WTC11 (cell line): ENCODE measurements at regions not wholly inside any gene's neighbourhood (a gene's known extent, or its start where the extent isn't known, plus 50 kb on each side); places are given as distances from the start of the nearest gene placed in this dataset.
A peak's percentile ranks its signal among the peaks of the same experiment; 100 is the strongest.

ENCODE experiments used
- ATAC-seq: fragments of 200-7000 bp; cut with Tn5 transposase; 2 replicates; pipeline ENCODE4 v1.10.0; 2021; ENCODE audit warnings: mild to moderate bottlenecking, moderate library complexity
- CTCF ChIA-PET: fragments of 300-600 bp; sonication (Branson Sonifier 250); formaldehyde crosslinking; loops from one replicate; lab custom pipeline; 2021; ENCODE audit warnings: antibody characterized with exemption; lab: Charles Lee
- POLR2A ChIA-PET: fragments of 350-600 bp; sonication (Branson Sonifier 250); formaldehyde crosslinking; loops from one replicate; lab custom pipeline; 2021; ENCODE audit warnings: antibody characterized with exemption; lab: Charles Lee
- DNase-seq: peaks from one replicate; pipeline ENCODE4 v3.0.0; 2021; ENCODE audit warnings: low spot score
- H3K27ac Mint-ChIP-seq: 2 replicates; pipeline ENCODE4 v1.8.0; 2021; ENCODE audit warnings: mixed read lengths
- H3K27me3 Mint-ChIP-seq: 2 replicates; pipeline ENCODE4 v1.8.0; 2021; ENCODE audit warnings: low read depth, mild to moderate bottlenecking, moderate library complexity, mixed read lengths
- H3K36me3 Mint-ChIP-seq: 2 replicates; pipeline ENCODE4 v1.8.0; 2021; ENCODE audit warnings: mixed read lengths
- H3K4me1 Mint-ChIP-seq: 2 replicates; pipeline ENCODE4 v1.8.0; 2022; ENCODE audit warnings: mixed read lengths
- H3K4me3 Mint-ChIP-seq: 2 replicates; pipeline ENCODE4 v1.8.0; 2021; ENCODE audit warnings: mild to moderate bottlenecking, moderate library complexity, mixed read lengths
- H3K9me3 Mint-ChIP-seq: 2 replicates; pipeline ENCODE4 v1.8.0; 2021; ENCODE audit warnings: mixed read lengths
- ATF1 ChIP-seq: sonication (generic); formaldehyde crosslinking; IDR thresholded peaks from 2 replicates; pipeline ENCODE4 v1.8.1; 2023; ENCODE audit warnings: mild to moderate bottlenecking, moderate library complexity, missing genetic modification reagents
- E2F4 ChIP-seq: sonication (generic); formaldehyde crosslinking; IDR thresholded peaks from 2 replicates; pipeline ENCODE4 v1.8.1; 2022; ENCODE audit warnings: low read depth, mild to moderate bottlenecking, moderate library complexity, missing genetic modification reagents, borderline replicate concordance
- ELF4 ChIP-seq: sonication (generic); formaldehyde crosslinking; IDR thresholded peaks from 2 replicates; pipeline ENCODE4 v1.8.1; 2022; ENCODE audit warnings: low read depth, mild to moderate bottlenecking, moderate library complexity, missing genetic modification reagents
- EMX1 ChIP-seq: fragments of 250-450 bp; sonication (Bioruptor Pico); IDR thresholded peaks from 2 replicates; pipeline ENCODE4 v1.8.0; 2021; ENCODE audit warnings: mild to moderate bottlenecking
- FOXK1 ChIP-seq: sonication (generic); formaldehyde crosslinking; IDR thresholded peaks from 2 replicates; pipeline ENCODE4 v1.8.0; 2022; ENCODE audit warnings: mild to moderate bottlenecking, moderate library complexity, missing genetic modification reagents
- GABPB1 ChIP-seq: sonication (generic); formaldehyde crosslinking; IDR thresholded peaks from 2 replicates; pipeline ENCODE4 v1.8.1; 2023; ENCODE audit warnings: mild to moderate bottlenecking, missing genetic modification reagents
- MYBL2 ChIP-seq: sonication (generic); formaldehyde crosslinking; IDR thresholded peaks from 2 replicates; pipeline ENCODE4 v1.8.1; 2023; ENCODE audit warnings: mild to moderate bottlenecking, moderate library complexity, missing genetic modification reagents
- NFATC4 ChIP-seq: fragments of 250-450 bp; sonication (Bioruptor Pico); IDR thresholded peaks from 2 replicates; pipeline ENCODE4 v1.9.0; 2021; ENCODE audit warnings: mild to moderate bottlenecking
- NR1H2 ChIP-seq: sonication (generic); formaldehyde crosslinking; IDR thresholded peaks from 2 replicates; pipeline ENCODE4 v1.9.0; 2021; ENCODE audit warnings: mild to moderate bottlenecking, moderate library complexity, missing genetic modification reagents
- PRRX2 ChIP-seq: fragments of 250-450 bp; sonication (Bioruptor Pico); IDR thresholded peaks from 2 replicates; pipeline ENCODE4 v1.8.0; 2021; ENCODE audit warnings: mild to moderate bottlenecking
- SMAD3 ChIP-seq: sonication (generic); formaldehyde crosslinking; IDR thresholded peaks from 2 replicates; pipeline ENCODE4 v1.8.0; 2022; ENCODE audit warnings: missing genetic modification reagents, mild to moderate bottlenecking, borderline replicate concordance
- SP1 ChIP-seq: sonication (generic); formaldehyde crosslinking; conservative IDR thresholded peaks from 2 replicates; pipeline ENCODE4 v1.8.1; 2022; ENCODE audit warnings: missing genetic modification reagents
- TCF7 ChIP-seq: sonication (generic); formaldehyde crosslinking; IDR thresholded peaks from 2 replicates; pipeline ENCODE4 v1.8.0; 2022; ENCODE audit warnings: mild to moderate bottlenecking, low read depth, missing genetic modification reagents, moderate library complexity
- TEAD1 ChIP-seq: sonication (generic); formaldehyde crosslinking; IDR thresholded peaks from 2 replicates; pipeline ENCODE4 v1.8.0; 2022; ENCODE audit warnings: mild to moderate bottlenecking, missing genetic modification reagents
- ZNF121 ChIP-seq: sonication (generic); formaldehyde crosslinking; IDR thresholded peaks from 2 replicates; pipeline ENCODE4 v1.8.0; 2023; ENCODE audit warnings: missing genetic modification reagents
- ZNF263 ChIP-seq: sonication (generic); formaldehyde crosslinking; IDR thresholded peaks from 2 replicates; pipeline ENCODE4 v1.8.1; 2022; ENCODE audit warnings: low read depth, mild to moderate bottlenecking, moderate library complexity, missing genetic modification reagents
- TF ChIP-seq, protein P1 (sequence below): sonication (generic); formaldehyde crosslinking; IDR thresholded peaks from 2 replicates; pipeline ENCODE4 v1.8.1; 2022; ENCODE audit warnings: missing genetic modification reagents, borderline replicate concordance
- TF ChIP-seq, protein P2 (sequence below): sonication (generic); formaldehyde crosslinking; IDR thresholded peaks from 2 replicates; pipeline ENCODE4 v1.8.1; 2023; ENCODE audit warnings: mild to moderate bottlenecking, missing genetic modification reagents
- TF ChIP-seq, protein P3 (sequence below): sonication (generic); formaldehyde crosslinking; IDR thresholded peaks from 2 replicates; pipeline ENCODE4 v1.8.1; 2022; ENCODE audit warnings: mild to moderate bottlenecking, moderate library complexity, missing genetic modification reagents
- TF ChIP-seq, protein P4 (sequence below): sonication (generic); formaldehyde crosslinking; IDR thresholded peaks from 2 replicates; pipeline ENCODE4 v1.8.0; 2022; ENCODE audit warnings: mild to moderate bottlenecking, missing genetic modification reagents

DNA sequence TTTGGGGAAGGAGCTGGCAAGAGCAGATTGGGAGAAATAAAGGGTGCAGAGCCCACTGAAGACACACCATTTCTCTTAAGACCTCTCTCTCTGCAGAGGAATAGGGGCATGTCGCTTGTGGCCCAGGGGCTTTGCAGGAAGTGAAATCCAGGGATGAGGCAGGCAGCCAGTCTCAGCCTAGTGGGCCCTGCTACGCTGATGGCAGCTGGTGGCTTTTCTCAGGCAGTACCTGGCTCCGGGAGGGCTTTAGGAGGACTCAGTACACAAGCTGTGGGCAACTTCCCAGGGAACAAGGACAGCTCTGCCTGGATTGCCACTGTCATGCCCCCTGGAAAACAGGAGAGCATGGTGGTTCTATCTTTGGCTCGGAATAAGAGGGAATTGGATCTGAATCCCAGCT is 76.2 kb upstream of the NEURL1B start (continued):
- TF ChIP-seq E2F4 (CRISPR knock-in tag) (no peak), EMX1 (CRISPR knock-in tag) (no peak), ZNF121 (CRISPR knock-in tag) (no peak), TEAD1 (no peak), SMAD3 (CRISPR knock-in tag) (no peak)
- TF ChIP-seq, protein P1, sequence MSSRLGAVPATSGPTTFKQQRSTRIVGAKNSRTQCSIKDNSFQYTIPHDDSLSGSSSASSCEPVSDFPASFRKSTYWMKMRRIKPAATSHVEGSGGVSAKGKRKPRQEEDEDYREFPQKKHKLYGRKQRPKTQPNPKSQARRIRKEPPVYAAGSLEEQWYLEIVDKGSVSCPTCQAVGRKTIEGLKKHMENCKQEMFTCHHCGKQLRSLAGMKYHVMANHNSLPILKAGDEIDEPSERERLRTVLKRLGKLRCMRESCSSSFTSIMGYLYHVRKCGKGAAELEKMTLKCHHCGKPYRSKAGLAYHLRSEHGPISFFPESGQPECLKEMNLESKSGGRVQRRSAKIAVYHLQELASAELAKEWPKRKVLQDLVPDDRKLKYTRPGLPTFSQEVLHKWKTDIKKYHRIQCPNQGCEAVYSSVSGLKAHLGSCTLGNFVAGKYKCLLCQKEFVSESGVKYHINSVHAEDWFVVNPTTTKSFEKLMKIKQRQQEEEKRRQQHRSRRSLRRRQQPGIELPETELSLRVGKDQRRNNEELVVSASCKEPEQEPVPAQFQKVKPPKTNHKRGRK (CRISPR knock-in tag): no peak

DNA sequence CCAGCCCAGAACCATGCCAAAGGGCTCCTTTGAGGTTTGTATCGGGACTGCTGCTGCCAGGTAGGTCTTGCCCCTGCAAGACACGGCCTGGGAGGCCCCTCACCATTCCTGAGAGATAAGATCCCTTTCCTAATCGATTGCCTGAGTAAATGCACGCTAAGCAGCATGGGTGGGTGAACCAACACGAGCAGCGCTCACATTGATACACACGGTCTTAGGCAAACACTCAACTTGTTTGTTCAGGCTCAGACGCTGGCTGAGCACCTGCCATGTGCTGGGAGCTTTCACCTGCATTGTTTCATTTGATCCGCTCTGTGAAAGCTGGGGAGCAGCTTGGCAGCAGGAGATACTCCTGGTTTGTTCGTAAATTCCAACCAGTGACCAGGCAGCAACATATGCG is 76.9 kb upstream of the NEURL1B start:
- DNase-seq: no peak
- no peaks in the 10 kb centered on the region for H3K4me1 Mint-ChIP-seq
- no peak overlapping the region for H3K4me3 Mint-ChIP-seq
- POLR2A ChIA-PET: no interaction called here
- no peak; the same call in 1 of the 2 replicates for ATAC-seq
- H3K9me3 Mint-ChIP-seq: no peaks in the 10 kb centered on the region
- no peaks in the 10 kb centered on the region; the same call in 1 of the 2 replicates for H3K27me3 Mint-ChIP-seq
- TF ChIP-seq NR1H2 (CRISPR knock-in tag): no peak
- peak; percentile 46; the same call in 1 of the 2 replicates for TF ChIP-seq GABPB1 (CRISPR knock-in tag)
- no peaks in the 10 kb centered on the region for H3K36me3 Mint-ChIP-seq
- CTCF ChIA-PET: interaction anchor here (0.6 to 2.1 kb wide), 3 partner anchors 36 to 85 kb away, joined by 3 to 6 read pairs (median 3); no protein-coding TSS in a partner anchor
- H3K27ac Mint-ChIP-seq: no peak overlapping the region

DNA sequence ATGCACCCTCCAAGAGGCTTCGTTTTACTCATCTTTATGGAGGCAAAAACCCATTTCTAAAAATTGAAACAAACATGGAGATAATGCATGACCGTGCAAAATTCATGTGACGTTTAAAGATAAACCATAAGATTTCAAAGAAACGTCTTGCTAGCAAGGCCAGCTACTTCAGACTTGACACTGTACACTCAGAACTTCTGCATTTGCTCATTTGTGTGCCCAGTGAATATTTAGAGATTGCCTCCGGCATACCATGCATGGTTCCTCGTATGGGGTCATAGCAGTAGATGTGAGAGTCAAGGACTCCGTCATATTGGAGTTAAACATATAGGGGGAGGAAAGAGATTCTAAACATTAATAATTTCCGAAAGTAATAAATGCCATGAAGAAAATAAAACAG is 78.6 kb upstream of the NEURL1B start:
- CTCF ChIA-PET: no interaction called here
- ATAC-seq: no peak
- TF ChIP-seq EMX1 (CRISPR knock-in tag) (no peak), ZNF263 (no peak), ATF1 (no peak), MYBL2 (no peak), NFATC4 (CRISPR knock-in tag) (no peak), FOXK1 (CRISPR knock-in tag) (no peak), ELF4 (no peak), TCF7 (no peak), SP1 (no peak), PRRX2 (CRISPR knock-in tag) (no peak)
- TF ChIP-seq, protein P2, sequence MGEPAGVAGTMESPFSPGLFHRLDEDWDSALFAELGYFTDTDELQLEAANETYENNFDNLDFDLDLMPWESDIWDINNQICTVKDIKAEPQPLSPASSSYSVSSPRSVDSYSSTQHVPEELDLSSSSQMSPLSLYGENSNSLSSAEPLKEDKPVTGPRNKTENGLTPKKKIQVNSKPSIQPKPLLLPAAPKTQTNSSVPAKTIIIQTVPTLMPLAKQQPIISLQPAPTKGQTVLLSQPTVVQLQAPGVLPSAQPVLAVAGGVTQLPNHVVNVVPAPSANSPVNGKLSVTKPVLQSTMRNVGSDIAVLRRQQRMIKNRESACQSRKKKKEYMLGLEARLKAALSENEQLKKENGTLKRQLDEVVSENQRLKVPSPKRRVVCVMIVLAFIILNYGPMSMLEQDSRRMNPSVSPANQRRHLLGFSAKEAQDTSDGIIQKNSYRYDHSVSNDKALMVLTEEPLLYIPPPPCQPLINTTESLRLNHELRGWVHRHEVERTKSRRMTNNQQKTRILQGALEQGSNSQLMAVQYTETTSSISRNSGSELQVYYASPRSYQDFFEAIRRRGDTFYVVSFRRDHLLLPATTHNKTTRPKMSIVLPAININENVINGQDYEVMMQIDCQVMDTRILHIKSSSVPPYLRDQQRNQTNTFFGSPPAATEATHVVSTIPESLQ (CRISPR knock-in tag): no peak
- TF ChIP-seq, protein P3, sequence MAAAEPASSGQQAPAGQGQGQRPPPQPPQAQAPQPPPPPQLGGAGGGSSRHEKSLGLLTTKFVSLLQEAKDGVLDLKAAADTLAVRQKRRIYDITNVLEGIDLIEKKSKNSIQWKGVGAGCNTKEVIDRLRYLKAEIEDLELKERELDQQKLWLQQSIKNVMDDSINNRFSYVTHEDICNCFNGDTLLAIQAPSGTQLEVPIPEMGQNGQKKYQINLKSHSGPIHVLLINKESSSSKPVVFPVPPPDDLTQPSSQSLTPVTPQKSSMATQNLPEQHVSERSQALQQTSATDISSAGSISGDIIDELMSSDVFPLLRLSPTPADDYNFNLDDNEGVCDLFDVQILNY (CRISPR knock-in tag): no peak
- TF ChIP-seq, protein P4, sequence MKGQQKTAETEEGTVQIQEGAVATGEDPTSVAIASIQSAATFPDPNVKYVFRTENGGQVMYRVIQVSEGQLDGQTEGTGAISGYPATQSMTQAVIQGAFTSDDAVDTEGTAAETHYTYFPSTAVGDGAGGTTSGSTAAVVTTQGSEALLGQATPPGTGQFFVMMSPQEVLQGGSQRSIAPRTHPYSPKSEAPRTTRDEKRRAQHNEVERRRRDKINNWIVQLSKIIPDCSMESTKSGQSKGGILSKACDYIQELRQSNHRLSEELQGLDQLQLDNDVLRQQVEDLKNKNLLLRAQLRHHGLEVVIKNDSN (CRISPR knock-in tag): no peak
- H3K9me3 Mint-ChIP-seq: no peaks in the 10 kb centered on the region
- no peaks in the 10 kb centered on the region for H3K36me3 Mint-ChIP-seq
- no peak for DNase-seq
- H3K27me3 Mint-ChIP-seq: no peaks in the 10 kb centered on the region; the same call in 1 of the 2 replicates
- POLR2A ChIA-PET: no interaction called here
- no peak overlapping the region for H3K27ac Mint-ChIP-seq
- H3K4me1 Mint-ChIP-seq: no peaks in the 10 kb centered on the region; the same call in 1 of the 2 replicates
- H3K4me3 Mint-ChIP-seq: no peak overlapping the region
